ENCODE measurements at regions not wholly inside any gene's neighbourhood (a gene's known extent, or its start where the extent isn't known, plus 50 kb on each side); places are given as distances from the start of the nearest gene placed in this dataset.
"Not testable (repeated sequence)": the region's sequence is repeated elsewhere in the genome, so short reads cannot be mapped to it uniquely, and the experiment has no call there.

GRCh38 chr1:89436856-89437255 lies 73.0 kb downstream of the GBP6 start:
- H3K4me3 Mint-ChIP-seq = no peak overlapping the region
- peaks cover 5% of the 10 kb centered on the region for H3K36me3 Mint-ChIP-seq (ENCODE audit: low read depth)
- H3K27me3 Mint-ChIP-seq = peaks cover 7% of the 10 kb centered on the region
- H3K27ac Mint-ChIP-seq = no peak overlapping the region
- peaks cover 20% of the 10 kb centered on the region for H3K9me3 Mint-ChIP-seq
- H3K4me1 Mint-ChIP-seq (ENCODE audit: low read depth) = peaks cover 4% of the 10 kb centered on the region

DNA sequence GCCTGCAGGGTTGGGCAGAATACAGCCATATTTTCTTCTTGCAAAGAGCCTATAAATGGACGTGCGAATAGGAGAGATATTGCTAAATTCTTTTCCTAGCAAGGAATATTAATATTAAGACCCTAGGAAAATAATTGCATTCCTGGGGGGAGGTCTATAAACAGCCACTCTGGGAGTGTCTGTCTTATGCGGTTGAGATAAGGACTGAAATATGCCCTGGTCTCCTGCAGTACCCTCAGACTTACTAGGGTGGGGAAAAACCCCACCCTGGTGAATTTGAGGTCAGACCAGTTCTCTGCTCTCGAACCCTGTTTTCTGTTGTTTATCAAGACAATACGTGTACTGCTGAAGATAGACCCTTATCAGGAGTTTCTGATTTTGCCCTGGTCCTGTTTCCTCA lies 74.4 kb downstream of the GBP6 start:
- peaks cover 22% of the 10 kb centered on the region for H3K9me3 Mint-ChIP-seq
- H3K4me1 Mint-ChIP-seq (ENCODE audit: low read depth); H3K27ac Mint-ChIP-seq; H3K4me3 Mint-ChIP-seq; H3K36me3 Mint-ChIP-seq (ENCODE audit: low read depth); H3K27me3 Mint-ChIP-seq: not testable (repeated sequence)

- H3K36me3 Mint-ChIP-seq (ENCODE audit: low read depth) = peaks cover 5% of the 10 kb centered on the region
- peaks cover 22% of the 10 kb centered on the region for H3K9me3 Mint-ChIP-seq
- peaks cover 17% of the 10 kb centered on the region for H3K27me3 Mint-ChIP-seq
- no peak overlapping the region for H3K4me3 Mint-ChIP-seq
- H3K27ac Mint-ChIP-seq = no peak overlapping the region
- no peaks in the 10 kb centered on the region for H3K4me1 Mint-ChIP-seq (ENCODE audit: low read depth)
Observed at GRCh38 chr1:89440911-89441310, 77.1 kb downstream of the GBP6 start.

DNA sequence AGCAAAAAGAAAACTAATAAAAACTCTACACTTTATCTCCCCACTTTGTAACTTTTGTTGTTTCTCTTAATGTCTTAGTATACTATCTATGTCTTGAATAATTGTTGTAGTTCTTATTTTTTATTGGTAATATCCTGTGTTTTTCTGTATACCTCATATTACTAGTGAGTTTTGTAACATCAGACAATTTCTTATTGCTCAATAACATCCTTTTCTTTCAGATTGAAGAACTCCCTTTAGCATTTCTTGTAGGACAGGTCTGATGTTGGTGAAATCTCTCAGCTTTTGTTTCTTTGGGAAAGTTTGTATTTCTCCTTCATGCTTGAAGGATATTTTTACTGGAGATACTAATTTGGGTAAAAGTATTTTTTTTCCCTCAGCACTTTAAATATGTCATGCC lies 79.8 kb upstream of the LRRC8B start:
- H3K27ac Mint-ChIP-seq = no peak overlapping the region
- no peak overlapping the region for H3K4me3 Mint-ChIP-seq
- no peaks in the 10 kb centered on the region for H3K36me3 Mint-ChIP-seq (ENCODE audit: low read depth)
- peaks cover 1% of the 10 kb centered on the region for H3K4me1 Mint-ChIP-seq (ENCODE audit: low read depth)
- H3K9me3 Mint-ChIP-seq = peaks cover 11% of the 10 kb centered on the region
- H3K27me3 Mint-ChIP-seq = peaks cover 27% of the 10 kb centered on the region

DNA sequence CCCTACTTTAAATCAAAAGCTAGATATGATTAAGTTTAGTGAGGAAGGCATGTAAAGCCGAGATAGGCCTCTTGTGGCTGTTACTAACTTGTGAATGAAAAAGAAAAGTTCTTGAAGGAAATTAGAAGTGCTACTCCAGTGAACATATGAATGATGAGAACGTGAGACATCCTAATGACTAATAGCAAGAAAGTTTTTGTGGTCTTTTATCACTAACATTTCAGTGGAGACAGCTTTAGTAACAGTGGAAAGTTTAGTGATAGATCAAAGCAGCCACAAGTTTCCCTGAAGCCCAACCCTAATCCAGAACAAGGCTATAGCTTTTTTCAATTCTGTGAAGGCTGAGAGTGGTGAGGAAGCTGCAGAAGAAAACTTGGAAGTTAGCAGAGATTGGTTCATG lies 73.6 kb upstream of the LRRC8B start:
- Mint-ChIP-seq H3K9me3 (no peaks in the 10 kb centered on the region), H3K27ac (peak overlapping the region; percentile 85), H3K4me3 (peak overlapping the region; percentile 68), H3K4me1 (ENCODE audit: low read depth) (peaks cover 39% of the 10 kb centered on the region), H3K36me3 (ENCODE audit: low read depth) (no peaks in the 10 kb centered on the region), H3K27me3 (peaks cover 34% of the 10 kb centered on the region)

GRCh38 chr1:89453123-89453972 lies 71.3 kb upstream of the LRRC8B start:
- H3K9me3 Mint-ChIP-seq = no peaks in the 10 kb centered on the region
- no peak overlapping the region for H3K4me3 Mint-ChIP-seq
- peaks cover 44% of the 10 kb centered on the region for H3K27me3 Mint-ChIP-seq
- H3K4me1 Mint-ChIP-seq (ENCODE audit: low read depth) = peaks cover 39% of the 10 kb centered on the region
- no peak overlapping the region for H3K27ac Mint-ChIP-seq
- no peaks in the 10 kb centered on the region for H3K36me3 Mint-ChIP-seq (ENCODE audit: low read depth)

GRCh38 chr1:89454845-89455521 lies 69.6 kb upstream of the LRRC8B start:
- Mint-ChIP-seq H3K4me1 (ENCODE audit: low read depth) (peaks cover 36% of the 10 kb centered on the region), H3K36me3 (ENCODE audit: low read depth) (no peaks in the 10 kb centered on the region), H3K9me3 (no peaks in the 10 kb centered on the region), H3K4me3 (no peak overlapping the region), H3K27me3 (peaks cover 45% of the 10 kb centered on the region), H3K27ac (no peak overlapping the region)

DNA sequence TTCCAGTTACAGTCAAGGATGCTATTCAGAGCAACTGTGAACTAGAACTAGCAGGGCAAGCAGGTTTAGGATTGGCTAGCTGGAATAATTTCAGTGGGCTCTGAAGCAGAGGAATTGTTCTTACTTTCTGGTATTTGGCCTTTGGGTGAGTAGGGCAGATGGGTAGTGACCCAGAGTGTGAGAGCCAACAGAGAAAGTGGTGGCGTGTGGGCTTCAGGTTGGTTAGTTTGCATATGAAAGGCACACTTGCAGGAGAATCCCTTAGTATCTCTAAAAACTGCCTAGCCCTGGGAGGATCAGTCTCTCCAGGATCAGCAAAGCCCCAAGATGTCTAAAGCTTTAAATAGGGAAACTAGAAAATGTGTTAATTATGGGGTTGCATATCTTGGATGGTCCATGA lies 67.6 kb upstream of the LRRC8B start:
- peaks cover 16% of the 10 kb centered on the region for H3K4me1 Mint-ChIP-seq (ENCODE audit: low read depth)
- no peak overlapping the region for H3K27ac Mint-ChIP-seq
- peaks cover 63% of the 10 kb centered on the region for H3K27me3 Mint-ChIP-seq

DNA sequence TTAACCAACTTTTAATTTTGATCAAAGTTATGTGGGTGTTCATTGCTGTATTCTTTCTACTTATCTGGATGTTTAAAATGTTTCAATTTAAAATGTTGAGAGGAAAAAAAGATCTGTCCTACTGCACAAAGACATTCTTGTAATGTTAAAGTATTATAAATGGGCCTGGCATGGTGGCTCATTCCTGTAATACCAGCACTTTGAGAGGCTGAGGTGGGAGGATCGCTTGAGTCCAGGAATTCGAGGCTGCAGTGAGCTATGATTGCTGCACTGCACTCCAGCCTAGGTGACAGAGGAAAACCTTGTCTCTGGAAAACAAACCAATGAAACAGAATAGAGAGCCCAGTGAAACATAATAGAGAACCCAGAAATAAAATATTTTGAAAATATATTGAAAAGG lies 65.5 kb upstream of the LRRC8B start:
- no peaks in the 10 kb centered on the region for H3K36me3 Mint-ChIP-seq (ENCODE audit: low read depth)
- H3K27me3 Mint-ChIP-seq = peaks cover 68% of the 10 kb centered on the region
- no peak overlapping the region for H3K27ac Mint-ChIP-seq
- peaks cover 13% of the 10 kb centered on the region for H3K4me1 Mint-ChIP-seq (ENCODE audit: low read depth)
- H3K9me3 Mint-ChIP-seq = peaks cover 2% of the 10 kb centered on the region
- no peak overlapping the region for H3K4me3 Mint-ChIP-seq

More for the DNA sequence above, 67.6 kb upstream of the LRRC8B start:
- Mint-ChIP-seq H3K4me3 (no peak overlapping the region), H3K36me3 (ENCODE audit: low read depth) (no peaks in the 10 kb centered on the region), H3K9me3 (no peaks in the 10 kb centered on the region)

- Mint-ChIP-seq H3K9me3 (peaks cover 3% of the 10 kb centered on the region), H3K36me3 (ENCODE audit: low read depth) (no peaks in the 10 kb centered on the region), H3K27ac (no peak overlapping the region), H3K4me1 (ENCODE audit: low read depth) (peaks cover 22% of the 10 kb centered on the region), H3K27me3 (peaks cover 80% of the 10 kb centered on the region), H3K4me3 (no peak overlapping the region)
Observed at GRCh38 chr1:89460325-89460724, 64.3 kb upstream of the LRRC8B start.

GRCh38 chr1:89462250-89462649 lies 62.4 kb upstream of the LRRC8B start:
- Mint-ChIP-seq H3K27ac (no peak overlapping the region), H3K4me1 (ENCODE audit: low read depth) (peaks cover 35% of the 10 kb centered on the region), H3K4me3 (no peak overlapping the region), H3K9me3 (peaks cover 3% of the 10 kb centered on the region), H3K27me3 (peaks cover 85% of the 10 kb centered on the region), H3K36me3 (ENCODE audit: low read depth) (no peaks in the 10 kb centered on the region)

DNA sequence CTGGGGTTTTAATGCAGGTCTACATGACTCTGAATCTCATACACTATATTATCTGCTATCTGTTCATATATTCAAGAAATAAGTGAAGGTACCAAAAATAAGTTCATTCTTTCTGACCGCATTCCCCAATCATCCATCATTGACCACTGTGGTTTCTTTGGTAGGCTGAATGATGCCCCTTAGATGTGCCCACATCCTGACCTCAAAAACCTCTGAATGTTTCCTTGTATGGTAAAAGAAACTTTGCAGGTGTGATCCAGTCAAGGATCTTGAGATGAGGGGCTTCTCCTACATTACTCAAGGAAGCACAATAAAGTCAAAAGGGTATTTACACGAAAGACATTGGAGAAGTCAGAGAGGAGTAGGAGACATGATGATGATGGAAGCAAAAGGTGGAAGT lies 60.6 kb upstream of the LRRC8B start:
- peak overlapping the region; percentile 58 for H3K4me3 Mint-ChIP-seq
- H3K9me3 Mint-ChIP-seq = peaks cover 3% of the 10 kb centered on the region
- no peaks in the 10 kb centered on the region for H3K36me3 Mint-ChIP-seq (ENCODE audit: low read depth)
- peak overlapping the region; percentile 88 for H3K27ac Mint-ChIP-seq
- peaks cover 35% of the 10 kb centered on the region for H3K4me1 Mint-ChIP-seq (ENCODE audit: low read depth)
- peaks cover 85% of the 10 kb centered on the region for H3K27me3 Mint-ChIP-seq

DNA sequence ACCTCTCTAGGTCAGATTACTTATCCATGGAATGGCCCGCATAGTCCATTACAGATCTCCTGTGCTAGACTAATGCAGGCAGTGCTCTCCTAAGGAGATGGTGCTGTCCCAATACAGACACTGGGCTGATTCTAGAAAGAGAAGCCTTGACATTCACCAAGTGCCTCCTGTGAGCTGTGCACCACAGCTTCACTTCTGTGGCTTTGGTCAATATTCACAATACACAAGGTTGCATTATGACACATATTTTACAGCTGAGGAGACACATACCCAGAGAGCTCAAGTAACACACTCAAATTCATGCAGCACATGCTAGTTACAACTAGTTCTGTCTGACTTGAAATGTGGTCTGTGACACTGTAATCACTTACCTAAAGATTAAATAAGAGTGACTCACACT lies 59.4 kb upstream of the LRRC8B start:
- peaks cover 81% of the 10 kb centered on the region for H3K27me3 Mint-ChIP-seq
- peaks cover 35% of the 10 kb centered on the region for H3K4me1 Mint-ChIP-seq (ENCODE audit: low read depth)
- peak overlapping the region; percentile 15 for H3K4me3 Mint-ChIP-seq
- H3K27ac Mint-ChIP-seq = peak overlapping the region; percentile 42
- no peaks in the 10 kb centered on the region for H3K36me3 Mint-ChIP-seq (ENCODE audit: low read depth)
- peaks cover 3% of the 10 kb centered on the region for H3K9me3 Mint-ChIP-seq

- Mint-ChIP-seq H3K27ac (no peak overlapping the region), H3K36me3 (ENCODE audit: low read depth) (no peaks in the 10 kb centered on the region), H3K4me1 (ENCODE audit: low read depth) (peaks cover 35% of the 10 kb centered on the region), H3K9me3 (peaks cover 3% of the 10 kb centered on the region), H3K4me3 (no peak overlapping the region), H3K27me3 (peaks cover 76% of the 10 kb centered on the region)
Observed at GRCh38 chr1:89466307-89466930, 58.2 kb upstream of the LRRC8B start.

- Mint-ChIP-seq H3K9me3 (peaks cover 14% of the 10 kb centered on the region), H3K4me1 (ENCODE audit: low read depth) (no peaks in the 10 kb centered on the region), H3K27me3 (peaks cover 43% of the 10 kb centered on the region), H3K4me3 (no peak overlapping the region), H3K27ac (no peak overlapping the region), H3K36me3 (ENCODE audit: low read depth) (peaks cover 6% of the 10 kb centered on the region)
Observed at GRCh38 chr1:89472253-89472652, 52.4 kb upstream of the LRRC8B start.

All from stimulated activated naive CD8-positive, alpha-beta T cell treated with anti-CD3 and anti-CD28 coated beads, Interleukin-15, Interleukin-2, amounts not matched to agents 100 ng/mL and 50 ng/mL, for 24 hours (primary cell).